Endometrium (tissue), 2 donors: ENCODE measurements at regions not wholly inside any gene's neighbourhood (a gene's known extent, or its start where the extent isn't known, plus 50 kb on each side); places are given as distances from the start of the nearest gene placed in this dataset.

ENCODE experiments used
- FAIRE-seq: peaks from 2 replicates; lab custom pipeline; 2012; peaks lifted over from hg19 to GRCh38; lab: Jason Lieb, UNC
- donor health status: control.
- donor health status: control.

DNA sequence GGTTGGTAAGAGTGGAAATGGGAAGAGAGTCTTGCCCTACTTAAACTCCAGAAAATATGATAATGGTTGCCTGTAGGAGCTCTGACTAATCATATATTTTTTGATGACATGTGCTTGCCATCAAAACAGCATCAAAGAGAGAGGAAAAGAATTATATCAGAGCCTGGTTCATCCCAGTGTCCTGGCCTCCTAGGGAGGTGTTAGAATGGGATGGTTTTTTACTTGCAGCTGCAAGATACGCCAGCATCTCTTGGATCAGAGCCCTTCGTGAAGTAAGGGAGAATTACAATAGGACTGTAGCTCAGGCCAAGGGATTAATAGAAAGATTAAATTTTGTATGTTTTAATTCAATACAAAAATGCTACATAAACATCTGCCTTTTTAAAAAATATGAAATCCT, 177.6 kb upstream of the HDAC9 start:
- no peak for FAIRE-seq

DNA sequence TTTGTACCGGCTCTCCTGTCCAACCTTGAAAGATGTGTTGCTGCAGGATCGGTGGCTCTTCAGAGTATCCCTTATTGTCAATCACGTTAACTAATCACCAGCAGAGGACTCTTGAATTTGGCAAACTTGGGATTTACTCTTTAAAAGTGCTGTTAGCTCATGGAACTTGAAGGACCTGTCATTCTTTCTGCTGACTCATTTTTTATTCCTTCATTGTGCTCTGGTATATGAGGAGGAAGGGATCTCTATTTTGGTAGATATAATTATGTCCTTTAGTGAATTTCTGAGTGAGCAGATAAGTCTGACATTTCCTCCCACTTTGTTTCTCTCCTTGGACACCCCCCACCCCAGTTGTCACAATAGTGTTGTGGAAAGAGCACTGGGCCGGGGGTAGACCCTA, 175.1 kb upstream of the HDAC9 start:
- FAIRE-seq: no peak

DNA sequence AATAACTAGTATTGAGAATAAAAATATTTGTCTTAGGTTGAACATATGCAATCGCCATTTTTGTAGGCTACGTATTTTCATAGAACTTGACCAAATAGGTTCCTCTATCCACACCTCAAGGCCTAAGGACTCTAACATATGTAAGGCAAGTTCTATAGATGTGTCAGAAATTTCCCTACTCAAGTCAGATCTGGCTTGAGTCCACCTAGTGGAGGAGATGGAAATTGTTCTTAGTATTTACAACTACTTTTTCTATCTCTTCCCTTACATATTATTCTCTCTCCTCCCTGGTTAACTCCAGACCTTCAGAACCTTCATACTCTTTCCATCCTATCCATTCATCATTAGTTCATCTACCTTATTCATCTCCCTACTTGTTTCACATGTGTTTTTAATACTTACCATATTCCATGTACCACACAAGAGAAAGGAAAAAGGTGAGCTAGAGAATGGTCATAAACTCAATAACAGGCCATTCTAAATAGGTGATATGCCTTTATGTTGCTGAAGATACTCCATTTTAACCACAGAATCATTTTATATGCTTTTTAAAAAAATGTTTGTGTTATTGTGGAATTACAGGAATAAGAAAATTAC, 174.5 kb upstream of the HDAC9 start:
- peak; percentile 12 for FAIRE-seq

DNA sequence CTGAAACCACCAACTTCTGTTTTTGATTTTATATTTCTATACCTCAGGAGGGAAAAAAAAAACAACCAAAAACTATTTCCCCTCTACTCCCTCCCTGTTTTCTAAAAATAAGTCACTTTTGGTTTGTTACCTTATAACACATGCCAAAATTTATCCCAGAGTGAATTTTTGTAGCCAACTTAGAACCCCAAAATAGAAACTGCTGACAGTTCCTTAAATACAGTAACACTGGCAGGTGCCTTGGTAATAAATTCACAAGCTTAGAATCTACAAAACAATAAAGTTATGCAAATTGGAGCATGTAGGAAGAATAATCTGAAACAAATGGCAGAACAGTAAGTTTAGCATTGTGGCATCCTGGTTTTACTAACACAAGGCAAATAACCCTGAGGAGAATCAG, 165.0 kb upstream of the HDAC9 start:
- no peak for FAIRE-seq

DNA sequence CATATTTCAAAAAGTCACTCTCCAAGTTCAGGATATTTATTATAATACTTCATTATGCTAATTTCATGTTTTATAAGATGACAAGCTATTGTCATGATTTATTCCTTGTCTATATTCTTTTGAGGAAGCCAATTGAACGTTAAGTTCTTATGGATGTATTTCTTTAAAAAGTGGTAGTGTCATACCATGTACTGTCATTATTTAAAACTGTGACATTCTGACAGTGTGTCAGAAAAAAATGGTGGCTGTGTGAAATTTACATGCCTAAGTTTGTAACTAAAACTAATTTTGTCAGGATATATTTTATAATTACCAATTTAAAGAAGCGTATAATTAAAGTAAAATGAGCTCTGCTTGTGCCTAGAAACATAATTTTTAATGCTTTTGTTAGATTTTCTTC, 158.9 kb upstream of the HDAC9 start:
- FAIRE-seq: no peak

DNA sequence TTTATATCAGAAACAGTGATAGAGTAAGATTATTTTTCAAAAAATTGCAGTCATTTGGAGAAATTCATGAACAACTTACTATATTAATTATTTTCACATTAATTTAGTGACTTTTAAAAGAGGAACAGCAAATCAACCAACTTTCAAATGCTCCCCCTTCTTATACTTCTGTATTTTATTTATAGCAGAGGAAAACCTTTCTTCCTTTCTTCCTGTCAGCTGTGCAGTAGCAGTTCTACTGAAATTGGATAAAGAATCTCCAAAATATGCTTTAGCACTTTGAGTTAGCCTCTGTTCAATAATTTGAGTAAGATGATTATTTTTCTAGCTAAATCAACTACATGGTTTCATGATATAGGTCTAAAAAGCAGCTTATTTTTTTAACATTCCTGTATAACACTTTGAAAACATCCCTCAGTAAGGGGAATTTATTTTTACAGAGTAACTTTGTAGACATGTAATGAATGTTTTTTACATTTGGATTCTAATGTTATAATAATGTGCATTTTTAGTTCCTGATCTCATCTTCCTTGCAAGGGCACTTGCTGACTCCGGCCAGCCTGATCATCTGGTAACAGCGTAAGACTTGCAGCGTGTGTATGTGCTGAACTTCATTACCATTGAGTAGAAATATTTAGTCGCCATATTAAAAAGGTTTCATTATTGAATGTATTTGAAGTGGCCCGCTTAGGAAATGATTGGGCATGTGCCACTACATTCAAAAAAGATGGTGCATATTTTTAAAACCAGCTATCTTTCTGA, 158.3 kb upstream of the HDAC9 start:
- FAIRE-seq: no peak

DNA sequence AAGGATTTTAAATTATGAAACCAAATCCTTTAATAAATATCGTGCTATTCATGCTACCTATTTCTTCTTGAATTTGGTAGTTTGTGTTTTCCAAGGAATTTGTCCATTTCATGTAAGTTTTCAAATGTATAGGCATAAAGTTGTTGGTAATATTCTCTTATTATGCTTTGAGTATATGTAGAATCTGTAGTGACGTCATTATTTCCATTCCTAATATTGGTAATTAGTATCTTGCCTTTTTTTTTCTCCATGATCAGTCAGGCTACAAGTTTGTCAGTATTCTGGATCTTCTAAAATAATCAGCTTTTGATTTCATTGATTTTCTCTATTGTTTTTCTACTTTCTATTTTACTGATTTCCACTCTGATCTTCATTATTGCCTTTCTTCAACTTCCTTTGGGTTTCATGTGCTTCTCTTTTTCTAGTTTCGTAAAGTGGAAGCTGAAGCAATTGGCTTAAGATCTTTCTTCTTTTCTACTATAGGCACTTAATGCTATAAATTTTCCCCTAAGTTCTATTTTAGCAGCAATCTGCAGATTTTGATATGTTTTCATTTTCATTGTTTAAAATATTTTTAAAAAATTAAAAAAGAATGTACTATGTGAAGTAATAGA, 156.5 kb upstream of the HDAC9 start:
- FAIRE-seq: peak; percentile 4

DNA sequence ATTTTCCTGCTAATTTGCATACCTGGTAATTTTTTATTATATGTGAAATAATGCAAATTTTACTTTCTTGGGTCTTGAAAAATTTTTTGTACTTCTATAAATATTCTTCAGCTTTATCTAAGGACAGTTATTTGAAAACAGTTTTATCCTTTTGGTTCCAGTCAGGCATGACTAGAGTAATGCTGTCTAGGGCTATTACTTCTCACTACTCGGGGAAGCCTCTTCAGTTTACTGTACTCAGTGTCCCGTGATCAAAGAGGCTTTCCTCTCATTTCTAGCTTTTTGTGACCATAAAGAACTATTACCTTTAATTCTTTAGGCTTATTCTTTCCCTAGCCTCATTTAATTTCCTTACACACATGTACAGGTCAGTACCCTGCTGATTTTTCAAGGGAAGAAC, 153.8 kb upstream of the HDAC9 start:
- no peak for FAIRE-seq

DNA sequence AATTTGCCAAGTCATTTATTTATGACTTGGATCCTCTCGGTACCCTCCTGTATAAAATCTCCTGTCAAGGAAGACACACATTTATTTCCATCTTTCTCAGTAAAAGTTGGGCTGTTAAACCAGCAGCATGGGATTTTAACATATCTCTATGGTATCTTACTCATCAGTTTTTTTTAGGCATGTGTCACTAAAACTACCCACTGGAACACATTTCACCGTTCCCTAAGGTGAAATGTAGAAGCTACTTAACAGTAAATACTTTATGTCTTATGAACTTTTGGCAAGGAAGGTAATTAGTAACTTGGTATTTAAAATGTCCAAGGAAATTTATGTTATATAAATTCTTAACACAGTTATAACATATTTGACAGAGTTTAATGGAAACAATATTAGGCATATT, 152.5 kb upstream of the HDAC9 start:
- FAIRE-seq: no peak

DNA sequence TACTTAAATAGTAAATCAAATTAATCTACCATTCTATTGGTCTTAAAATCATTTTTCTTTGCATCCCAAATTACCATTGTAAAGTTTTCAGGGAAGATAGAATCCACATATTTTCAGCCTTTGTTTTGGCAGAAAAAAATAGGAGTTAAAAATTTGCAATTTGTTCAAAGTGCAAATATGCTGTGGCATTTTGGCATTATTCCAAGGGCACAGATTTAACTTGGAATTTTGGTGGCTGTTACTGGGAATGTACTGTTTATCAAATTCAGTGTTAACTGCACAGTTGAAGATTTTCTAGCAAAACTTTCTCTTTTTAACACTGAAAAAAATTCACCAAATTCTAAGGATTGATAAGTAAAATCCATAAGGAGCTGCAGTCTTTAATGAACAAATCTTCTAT, 151.0 kb upstream of the HDAC9 start:
- peak; percentile 37 for FAIRE-seq

DNA sequence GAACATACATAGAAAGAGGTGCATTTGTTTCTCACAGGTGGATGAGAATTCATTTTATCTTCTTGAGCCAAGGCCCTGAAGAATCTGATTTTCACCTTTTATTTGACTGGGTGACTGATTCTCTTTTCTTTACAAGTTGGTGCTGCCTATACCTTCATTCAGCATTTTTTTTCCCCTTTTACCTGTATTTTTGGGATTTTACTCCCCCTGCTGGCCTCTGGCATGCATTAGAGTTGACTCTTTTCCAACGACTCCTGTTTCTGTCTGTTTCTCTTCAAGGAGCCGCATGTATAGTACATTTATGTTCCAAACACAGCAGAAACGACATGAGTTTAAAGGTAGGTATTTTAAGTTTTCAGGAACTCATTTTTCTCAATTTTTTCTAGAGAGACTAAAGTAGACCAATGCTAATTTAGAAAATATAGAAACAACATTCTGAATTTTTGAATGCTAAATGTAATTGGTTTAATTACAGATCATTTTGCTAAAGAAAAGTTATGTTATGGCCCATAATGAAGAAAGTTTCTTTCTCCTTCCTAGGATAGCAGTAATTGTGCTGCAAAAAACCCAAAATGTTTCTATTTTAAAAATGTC, 149.8 kb upstream of the HDAC9 start:
- peak; percentile 75 for FAIRE-seq

DNA sequence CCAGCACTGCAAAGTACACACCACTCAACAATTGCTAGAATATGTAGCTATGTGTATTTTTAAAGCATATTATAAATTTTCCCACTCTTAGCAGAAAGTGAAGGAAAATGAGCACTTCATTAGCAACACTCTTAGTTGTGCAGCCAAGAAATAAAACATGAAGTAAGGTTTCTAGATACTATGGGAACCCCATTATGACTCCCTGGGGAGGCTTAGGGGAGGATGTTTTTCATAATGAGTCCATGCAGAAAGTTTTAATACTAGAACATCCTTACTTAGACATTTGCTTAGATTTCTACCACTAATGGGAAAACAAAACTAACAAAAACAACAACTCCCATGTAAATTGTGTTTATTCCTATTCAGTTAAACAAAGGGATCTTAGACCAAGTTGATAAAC, 148.4 kb upstream of the HDAC9 start:
- peak; percentile 99 for FAIRE-seq

DNA sequence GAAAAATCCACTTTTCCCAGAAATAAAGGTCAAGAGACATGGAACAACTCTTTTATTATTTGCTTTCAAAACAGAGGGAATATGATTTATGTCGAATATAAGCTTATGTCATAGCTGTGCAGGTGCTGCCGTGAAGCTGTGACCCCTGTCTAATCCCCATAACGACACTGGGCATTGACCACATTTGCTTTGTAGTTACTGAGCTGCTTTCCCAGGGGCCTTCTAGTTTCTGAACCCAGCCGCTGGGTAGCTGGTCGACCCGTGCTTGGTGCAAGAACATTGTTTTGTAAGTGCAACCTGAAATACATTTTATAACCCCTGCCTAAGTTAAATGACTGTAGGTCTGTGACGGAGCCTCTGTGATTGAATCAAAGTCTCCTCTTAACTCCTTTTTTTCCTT, 144.9 kb upstream of the HDAC9 start:
- no peak for FAIRE-seq

DNA sequence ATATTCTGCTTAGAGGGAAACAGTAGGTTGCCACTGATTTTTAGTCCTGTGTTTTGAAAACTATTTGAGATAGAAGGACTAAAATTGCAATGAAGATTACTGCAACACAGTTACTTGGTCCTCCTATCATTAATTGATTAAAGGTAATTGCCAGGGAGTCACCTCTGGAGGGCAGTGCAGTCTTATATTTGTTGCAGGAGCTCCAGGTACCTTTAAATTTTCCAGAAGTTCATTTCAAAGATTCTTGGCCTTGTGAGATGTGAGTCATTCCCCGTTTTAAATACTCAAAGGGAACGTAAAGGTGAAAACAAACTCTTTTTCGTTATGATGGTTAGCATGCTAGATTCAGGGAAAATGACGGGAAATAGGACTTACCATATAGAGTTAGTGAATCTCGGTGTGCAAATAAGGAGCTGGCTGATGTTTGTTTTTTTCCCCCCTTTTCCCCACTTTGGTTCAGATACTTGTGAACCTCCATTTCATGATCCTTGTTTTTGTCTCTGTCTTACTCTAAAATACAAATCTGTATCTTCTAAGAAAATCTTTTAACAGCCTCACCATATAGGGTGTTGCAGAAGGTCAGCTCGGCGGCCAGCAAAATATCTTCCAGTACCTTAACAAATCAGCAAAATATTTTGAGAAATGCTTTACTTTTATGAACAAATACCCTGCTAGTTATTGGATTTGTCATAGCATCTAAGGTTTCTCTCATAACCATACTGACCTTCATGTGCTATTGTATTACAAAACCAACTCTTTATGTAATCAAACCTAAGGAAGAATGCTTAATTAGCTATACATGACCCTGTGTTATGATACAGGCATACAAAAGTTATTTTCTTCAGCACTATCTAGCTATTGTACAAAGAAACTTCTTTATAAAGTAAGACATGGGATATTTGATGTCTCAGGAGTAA, 143.0 kb upstream of the HDAC9 start:
- peak; percentile 33 for FAIRE-seq

DNA sequence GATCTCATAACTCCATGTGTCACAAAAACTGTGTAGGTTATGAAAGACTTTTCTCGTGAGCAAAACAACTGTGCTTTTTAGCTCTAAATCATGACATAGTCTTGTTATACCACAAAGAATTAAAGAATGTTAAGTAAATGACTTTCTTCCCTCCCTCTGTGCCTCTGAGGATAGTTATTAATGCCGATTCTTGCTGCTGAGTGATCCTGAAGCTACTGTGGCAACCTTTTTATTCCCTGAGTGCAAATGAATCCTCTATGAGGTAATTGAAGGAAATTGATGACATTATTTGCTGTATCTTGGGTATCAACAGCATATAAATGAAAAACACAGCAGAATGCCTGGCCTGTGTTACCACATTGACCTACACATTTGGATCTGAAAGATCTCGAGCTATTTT, 142.2 kb upstream of the HDAC9 start:
- FAIRE-seq: no peak

DNA sequence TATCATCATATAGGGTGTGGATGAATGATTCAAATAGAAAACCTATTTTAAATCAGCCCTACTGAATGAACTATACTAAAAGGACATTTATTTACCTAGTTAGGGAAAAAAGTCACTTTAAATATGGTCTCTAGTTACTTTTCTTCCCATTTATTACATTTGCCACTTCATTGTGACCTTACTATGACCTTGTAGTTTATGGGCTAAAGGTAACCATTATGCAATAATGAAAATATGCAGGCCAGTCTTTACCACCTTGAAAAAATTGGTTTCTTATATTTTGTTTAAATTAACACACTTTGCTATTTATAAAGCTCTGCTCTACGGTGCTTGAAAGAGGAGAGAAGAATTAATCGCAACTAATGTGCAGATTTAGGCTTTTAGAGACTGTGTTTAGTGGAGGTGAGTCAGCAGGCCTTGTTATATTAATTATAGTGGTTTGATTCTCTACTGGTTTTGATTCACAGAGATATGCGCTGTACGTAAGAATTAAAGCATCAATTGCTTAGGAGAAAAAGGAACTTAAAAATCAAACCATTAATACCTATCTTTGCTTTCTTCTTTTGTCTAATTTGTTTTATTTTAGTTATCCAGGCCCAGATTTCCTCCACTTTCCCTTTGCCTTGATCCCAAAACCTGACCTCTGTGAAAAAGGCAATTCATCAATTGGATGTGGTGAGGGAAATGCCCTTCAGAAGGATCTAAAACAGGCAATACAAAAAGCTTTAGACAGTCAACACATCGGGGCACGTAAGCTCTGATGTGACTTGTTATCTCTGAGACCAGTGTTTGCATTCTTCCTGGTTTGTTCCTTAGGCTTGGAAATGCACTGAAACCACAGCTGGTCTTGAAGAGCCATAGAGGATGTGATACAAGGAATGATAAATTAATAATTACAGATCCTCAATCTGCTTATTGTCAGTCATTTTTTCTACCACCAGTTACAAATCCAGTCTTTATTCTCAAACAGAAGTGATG, 141.2 kb upstream of the HDAC9 start:
- no peak for FAIRE-seq

DNA sequence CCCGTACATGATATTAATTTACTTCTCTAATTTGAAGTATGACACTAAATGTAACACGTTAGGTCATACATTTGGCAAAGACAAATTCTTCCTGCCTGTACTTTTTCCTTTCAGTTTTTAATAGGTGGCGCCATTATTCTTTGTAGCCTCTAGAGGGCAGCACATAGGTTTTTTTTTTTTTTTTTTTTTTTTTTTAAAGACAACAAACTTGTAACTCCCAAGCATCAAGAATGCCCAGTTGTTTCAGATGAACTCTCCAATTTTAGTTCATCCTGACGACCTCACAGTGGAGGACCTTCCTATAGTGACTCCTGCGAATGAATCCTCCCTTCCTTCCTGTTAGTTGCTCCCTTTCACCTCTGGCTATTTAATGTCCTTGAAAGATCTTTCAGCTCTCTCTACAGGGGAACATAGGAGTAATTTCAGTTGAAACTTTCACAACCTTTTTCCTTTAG, 139.3 kb upstream of the HDAC9 start:
- peak; percentile 93 for FAIRE-seq

DNA sequence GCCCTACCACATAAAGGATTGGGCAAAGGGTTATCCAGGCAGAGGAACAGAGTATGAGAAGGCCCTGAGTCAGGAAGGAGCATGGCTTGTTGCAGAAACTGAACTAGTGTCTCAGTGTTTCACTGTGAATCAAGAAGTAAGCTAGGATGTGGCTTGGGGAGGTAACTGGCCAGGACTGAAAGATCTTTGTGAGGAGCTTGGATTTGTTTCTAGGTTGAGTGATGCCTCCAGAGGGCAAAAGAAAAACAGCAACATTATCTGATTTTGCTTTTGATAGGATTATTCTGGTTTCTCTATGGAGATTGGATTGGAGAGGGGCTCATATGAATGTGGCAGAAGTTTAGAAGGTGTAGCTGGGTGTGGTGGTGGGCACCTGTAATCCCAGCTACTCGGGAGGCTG, 137.9 kb upstream of the HDAC9 start:
- no peak for FAIRE-seq

DNA sequence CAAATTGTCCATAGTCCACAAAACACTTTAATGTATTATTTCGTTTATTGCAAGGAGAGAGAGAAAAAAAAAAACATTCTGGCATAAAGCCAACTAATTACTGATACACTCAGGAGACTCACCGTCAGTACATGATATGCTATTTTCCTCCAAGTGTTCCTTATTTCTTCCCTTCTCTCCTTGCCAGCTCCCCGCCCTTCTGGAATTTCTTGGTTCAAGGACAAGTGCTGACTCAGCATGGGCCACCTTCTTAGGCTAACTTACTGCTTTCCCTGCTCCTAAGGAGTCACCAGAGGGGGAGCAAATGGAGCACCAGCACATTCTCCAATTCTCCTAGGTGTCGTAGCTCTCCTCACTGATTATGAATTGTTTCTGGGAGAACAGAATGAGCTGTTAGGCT, 133.8 kb upstream of the HDAC9 start:
- FAIRE-seq: no peak

DNA sequence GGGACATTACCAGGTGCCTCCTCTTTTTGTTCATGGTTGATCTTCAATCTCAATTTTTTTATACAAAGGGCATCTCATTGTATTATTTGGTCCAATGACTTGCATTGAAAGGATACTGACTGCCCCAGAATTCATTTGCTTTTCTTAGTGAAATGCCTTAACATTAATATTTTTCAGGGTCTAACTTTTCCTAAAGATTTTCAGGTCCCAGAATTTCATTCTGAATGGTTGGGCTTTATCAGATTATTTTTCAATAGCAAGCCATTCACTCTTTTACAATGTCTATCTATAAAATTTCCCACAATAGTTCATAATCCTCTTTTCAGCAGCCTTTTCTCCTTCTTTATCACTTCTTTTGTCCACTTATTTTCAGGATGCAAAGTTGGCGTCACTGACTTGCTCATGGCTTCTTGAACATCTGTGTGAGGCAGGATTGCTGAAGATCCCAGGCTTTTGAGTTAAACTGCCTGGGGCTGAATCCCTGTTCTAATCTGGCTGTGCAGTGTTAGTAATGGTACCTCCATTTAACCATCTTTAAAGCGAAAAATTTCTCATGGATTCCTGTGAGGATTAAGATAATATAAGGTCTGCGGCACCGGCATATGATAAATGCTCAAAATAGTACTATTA, 131.7 kb upstream of the HDAC9 start:
- no peak for FAIRE-seq
